Stimulated activated CD8-positive, alpha-beta memory T cell treated with anti-CD3 and anti-CD28 coated beads, Interleukin-7, amount 100 ng/mL, for 4 hours (primary cell): ENCODE measurements at regions not wholly inside any gene's neighbourhood (a gene's known extent, or its start where the extent isn't known, plus 50 kb on each side); places are given as distances from the start of the nearest gene placed in this dataset.
"Not testable (repeated sequence)": the region's sequence is repeated elsewhere in the genome, so short reads cannot be mapped to it uniquely, and the experiment has no call there.

ENCODE experiments used
- DNase-seq, 2 donors: peaks; one replicate each; pipeline ENCODE4 v3.0.0-alpha.2; 2020; ENCODE audit warnings: low read depth in 2 of 2

DNA sequence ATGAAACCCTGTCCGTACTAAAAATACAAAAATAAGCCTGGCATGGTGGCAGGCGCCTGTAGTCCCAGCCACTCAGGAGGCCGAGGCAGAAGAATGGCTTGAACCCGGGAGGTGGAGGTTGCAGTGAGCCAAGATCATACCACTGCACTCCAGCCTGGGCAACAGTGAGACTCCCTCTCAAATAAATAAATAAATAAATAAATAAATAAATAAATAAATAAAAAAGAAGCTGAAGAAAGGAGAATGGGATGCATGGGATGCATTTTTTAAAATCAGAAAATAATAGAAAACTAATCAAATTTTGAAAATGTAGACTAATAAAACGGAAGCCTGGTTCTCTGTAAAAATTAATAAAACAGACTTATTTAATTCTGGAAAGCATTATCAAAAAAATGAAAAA is 171.1 kb upstream of the CCNG1 start:
- DNase-seq = not testable (repeated sequence)

- DNase-seq = no peak
Observed at GRCh38 chr5:163269624-163270023, 167.8 kb upstream of the CCNG1 start.

- no peak for DNase-seq
Observed at GRCh38 chr5:163276466-163276865, 160.9 kb upstream of the CCNG1 start.

DNA sequence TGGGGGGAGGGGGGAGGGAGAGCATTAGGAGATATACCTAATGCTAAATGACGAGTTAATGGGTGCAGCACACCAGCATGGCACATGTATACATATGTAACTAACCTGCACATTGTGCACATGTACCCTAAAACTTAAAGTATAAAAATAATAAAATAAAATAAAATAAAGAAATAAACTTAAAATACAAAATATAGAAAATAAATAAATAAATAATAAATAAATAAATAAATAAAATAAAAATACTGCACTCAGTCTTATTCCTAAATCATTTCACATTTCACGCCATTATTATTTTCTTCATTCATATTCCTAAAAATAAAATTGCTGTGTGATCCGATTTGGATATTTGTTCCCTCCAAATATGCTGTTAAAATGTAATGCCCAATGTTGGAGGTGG is 156.5 kb upstream of the CCNG1 start:
- DNase-seq = not testable (repeated sequence)

DNA sequence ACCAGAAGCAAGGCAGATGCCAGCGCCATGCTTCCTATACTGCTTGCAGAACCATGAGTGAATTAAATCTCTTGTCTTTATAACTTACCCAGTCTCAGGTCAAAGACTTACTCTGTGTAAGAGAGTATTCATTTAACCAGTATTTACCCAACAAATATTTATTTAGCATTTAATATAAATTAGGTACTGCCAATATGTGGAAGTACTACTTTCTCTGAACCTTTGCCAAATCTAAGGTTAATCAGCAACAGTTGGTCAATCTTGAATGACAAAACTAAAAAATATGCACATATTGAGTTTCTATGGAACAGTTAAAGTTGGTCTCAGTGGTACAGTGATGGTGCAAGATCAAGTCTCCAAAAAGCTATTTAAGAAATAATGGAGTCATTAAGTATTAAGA is 155.9 kb upstream of the CCNG1 start:
- DNase-seq = no peak

GRCh38 chr5:163293836-163294235 is 143.6 kb upstream of the CCNG1 start:
- DNase-seq = no peak

GRCh38 chr5:163303718-163304117 is 133.7 kb upstream of the CCNG1 start:
- DNase-seq = no peak

DNA sequence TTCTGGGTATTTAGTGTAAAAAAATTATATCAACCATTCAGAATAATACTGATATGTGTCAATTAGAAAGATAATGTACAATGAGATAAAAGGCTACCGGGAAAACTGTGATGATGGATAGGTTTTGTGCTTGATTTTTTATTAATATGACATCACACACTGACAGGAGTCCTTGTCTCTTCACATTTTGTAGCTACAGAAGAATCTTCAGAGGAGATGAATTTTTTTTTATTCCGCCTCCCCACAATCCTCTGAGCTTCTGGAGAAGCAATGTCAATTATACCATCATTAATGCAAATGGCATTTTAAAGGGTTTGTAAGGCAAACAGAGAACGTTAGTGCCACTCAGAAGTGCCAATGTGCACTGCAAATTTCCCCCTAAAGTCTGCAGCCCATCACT is 131.7 kb upstream of the CCNG1 start:
- DNase-seq = no peak

- no peak for DNase-seq
Observed at GRCh38 chr5:163306421-163306820, 131.0 kb upstream of the CCNG1 start.

GRCh38 chr5:163309914-163310313 is 127.5 kb upstream of the CCNG1 start:
- DNase-seq = no peak

DNA sequence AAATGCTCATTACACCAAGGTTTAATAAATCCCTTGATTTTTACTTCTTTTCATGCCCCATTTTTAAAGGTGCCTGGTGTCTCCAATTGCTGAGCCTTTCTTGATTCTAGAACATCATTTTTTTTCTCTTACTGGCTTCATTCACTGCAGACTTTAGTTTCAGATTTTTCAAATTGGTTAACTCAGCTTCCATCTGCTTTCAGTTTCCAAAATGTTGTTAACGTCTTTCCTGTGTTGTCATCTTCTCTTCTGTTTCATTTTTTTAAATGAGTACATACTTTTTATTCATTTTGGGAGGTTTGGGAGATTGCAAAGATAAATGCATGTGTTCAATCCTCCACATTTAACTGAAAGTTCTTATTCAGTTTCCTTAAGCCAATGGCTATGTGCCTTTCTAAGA is 126.4 kb upstream of the CCNG1 start:
- no peak for DNase-seq

GRCh38 chr5:163312598-163312997 is 124.8 kb upstream of the CCNG1 start:
- no peak for DNase-seq

- not testable (repeated sequence) for DNase-seq
Observed at GRCh38 chr5:163313049-163313448, 124.3 kb upstream of the CCNG1 start.

GRCh38 chr5:163316374-163316773 is 121.0 kb upstream of the CCNG1 start:
- not testable (repeated sequence) for DNase-seq

GRCh38 chr5:163318707-163319106 is 118.7 kb upstream of the CCNG1 start:
- no peak for DNase-seq

DNA sequence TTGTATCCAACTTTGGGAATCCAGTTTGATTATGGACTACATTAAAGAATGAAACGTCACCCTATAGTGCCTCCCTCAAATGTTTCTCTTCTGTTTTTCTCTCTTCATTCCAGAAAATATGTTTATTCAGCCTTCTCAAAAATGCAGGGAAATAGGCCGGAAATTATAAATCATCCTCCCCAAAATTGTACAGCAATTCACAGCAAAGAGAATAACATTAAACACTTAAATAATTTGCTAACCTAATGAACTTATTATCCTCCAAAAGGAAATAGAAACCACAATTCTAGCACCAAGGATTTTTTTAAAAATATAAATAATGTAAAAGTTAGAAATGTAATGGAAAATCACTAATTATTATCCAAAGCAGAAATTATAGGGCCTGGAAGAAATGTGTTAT is 115.9 kb upstream of the CCNG1 start:
- DNase-seq = no peak

DNA sequence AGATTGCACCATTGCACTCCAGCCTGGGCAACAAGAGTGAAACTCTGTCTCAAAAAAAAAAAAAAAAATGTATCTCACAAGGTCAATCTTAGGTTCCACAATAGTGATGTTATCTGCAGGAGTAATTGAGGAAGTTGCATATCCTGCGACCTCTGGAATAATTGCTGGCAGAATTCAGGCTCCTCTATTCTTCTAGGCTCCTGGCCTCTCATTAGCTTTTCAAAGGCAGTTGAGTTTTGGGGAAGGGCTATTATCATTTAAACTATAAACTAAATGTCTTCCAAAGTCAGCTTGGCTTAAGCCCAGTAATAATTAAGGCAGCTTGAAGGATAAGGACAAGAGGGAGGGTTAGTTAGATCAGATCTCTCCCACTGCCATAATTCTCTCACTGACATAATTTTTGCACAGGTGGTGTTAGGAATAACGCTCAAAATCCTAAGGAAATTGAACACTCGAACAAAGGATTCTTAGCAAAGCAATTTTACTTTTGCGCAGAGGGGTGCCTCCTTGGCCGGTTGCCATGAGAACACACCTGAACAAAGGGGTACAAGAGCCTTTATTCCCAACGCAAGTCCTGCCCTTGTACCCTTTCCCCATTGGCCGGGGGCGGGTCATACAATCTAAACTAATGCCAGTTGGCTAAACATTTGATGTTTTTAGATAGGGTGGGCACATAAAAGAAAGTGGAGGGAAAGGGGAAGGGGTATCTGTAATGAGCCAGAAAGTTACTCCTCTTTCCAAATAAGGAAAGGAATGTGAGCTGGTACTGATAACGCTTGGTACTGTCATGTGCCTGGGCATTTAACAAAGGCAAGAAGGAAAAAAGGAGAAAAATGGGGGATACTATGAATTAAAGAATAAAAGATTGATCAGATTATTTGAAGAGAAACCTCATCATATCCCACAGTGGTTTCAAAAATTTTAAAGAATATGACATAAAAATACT is 106.4 kb upstream of the CCNG1 start:
- no peak for DNase-seq

DNA sequence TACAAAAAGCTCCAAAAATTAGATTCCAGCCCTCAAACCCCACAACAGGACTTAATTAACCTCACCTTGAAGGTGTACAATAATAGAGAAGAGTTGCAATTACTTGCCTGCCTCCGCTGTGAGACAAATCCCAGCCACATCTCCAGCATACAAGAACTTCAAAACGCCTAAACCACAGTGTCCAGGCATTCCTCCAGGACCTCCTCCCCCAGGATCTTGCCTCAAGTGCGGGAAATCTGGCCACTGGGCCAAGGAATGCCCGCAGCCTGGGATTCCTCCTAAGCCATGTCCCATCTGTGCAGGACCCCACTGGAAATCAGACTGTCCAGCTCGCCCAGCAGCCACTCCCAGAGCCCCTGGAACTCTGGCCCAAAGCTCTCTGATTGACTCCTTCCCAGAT is 101.3 kb upstream of the CCNG1 start:
- not testable (repeated sequence) for DNase-seq

DNA sequence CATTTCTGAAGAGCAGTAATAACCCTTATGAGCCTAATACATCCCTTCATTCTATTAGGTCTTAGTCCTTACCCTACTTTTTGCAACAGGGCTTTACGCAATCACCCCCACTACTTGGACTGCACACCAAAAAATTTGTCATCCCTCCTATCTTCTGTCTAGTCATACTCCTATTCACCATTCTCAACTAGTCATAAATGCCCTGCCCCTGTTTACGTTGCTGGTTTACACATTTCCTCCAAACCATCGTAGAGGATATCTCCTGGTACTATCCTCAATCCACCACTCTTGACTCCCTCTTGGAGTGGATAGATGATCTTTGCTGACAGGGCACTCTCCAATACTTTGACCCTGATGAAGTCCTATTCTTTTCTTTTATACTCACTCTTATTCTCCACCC is 98.2 kb upstream of the CCNG1 start:
- DNase-seq = no peak

- not testable (repeated sequence) for DNase-seq
Observed at GRCh38 chr5:163340378-163340777, 97.0 kb upstream of the CCNG1 start.

DNA sequence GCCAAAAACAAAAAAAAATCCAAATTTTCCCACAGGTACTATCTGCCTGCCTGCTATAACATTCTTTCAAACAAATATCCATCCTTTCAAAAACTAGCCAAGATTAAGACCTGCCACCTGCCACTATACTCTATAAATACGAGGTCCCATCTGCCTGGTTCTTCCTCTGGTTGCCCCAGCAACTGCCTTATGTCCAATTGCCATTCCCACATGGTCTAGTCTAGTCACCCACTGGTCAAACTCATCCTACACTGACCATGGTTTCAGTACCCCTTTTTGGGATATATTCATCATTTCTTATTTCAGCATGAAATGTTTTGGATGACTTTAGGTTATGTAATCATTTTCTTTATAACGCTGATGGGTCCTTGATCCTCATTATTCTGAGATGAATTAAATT is 95.1 kb upstream of the CCNG1 start:
- DNase-seq = no peak

DNA sequence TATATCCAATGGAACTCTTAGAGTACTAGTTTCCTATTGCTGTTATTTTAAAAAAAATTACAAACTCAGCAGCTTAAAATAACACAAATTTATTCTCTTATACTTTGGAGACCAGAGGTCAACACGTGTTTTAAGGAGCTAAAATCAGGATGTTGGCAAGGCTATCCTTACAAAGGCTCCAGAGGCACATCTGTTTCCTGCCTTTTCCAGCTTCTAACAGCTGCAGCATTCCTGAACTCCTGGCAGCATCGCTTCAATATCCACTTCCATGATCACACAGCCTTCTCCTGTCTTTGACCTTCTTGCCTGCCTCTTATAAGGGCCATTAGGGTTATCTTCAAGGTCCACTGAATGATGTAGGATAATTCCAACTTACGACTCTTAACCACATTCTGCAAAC is 92.2 kb upstream of the CCNG1 start:
- DNase-seq = no peak

DNA sequence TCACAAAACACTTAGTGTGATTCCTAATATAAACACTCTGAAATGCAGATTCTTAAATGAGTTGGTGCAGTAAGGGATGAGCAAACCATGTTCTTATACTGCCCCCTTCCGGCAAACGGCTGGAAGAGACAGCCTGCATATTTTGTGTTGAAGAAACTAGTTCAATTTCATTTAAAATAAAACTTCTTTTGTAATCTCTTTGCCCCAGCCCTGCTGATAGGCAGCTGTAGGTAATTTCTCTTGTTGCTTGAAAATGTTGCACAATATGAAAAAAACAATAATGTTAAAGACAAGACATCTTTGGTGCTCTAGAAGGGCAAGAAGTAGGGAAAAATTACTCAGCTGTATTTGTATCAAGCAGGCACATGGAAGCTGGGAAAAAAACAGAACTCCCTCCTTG is 89.7 kb upstream of the CCNG1 start:
- peak in 1 of 2 donors; percentile 8 for DNase-seq

DNA sequence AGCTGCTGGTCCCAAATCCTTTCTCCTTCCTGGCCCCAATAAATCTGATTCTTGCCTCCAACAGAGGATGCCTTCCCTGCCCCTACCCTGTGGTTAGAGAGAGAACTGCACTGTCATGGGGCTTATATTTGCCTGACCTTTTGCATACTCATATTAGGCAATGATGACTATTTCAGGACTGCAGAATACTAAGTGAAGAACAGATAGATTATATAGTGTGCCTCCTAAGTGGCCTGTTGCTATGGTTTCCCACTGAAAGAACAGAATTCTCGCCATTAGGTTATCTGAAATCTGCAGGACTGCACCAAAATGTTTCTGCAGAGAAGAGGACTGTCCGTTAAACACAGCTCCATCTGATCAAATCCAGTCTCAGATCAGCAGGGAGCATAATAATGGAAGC is 87.3 kb upstream of the CCNG1 start:
- DNase-seq = no peak
